ENCODE measurements at regions not wholly inside any gene's neighbourhood (a gene's known extent, or its start where the extent isn't known, plus 50 kb on each side); places are given as distances from the start of the nearest gene placed in this dataset.

GRCh38 chr10:128998101-128998805, 468.8 kb upstream of the MGMT start:
- BruUV-seq (replicated peaks) = no TSS peak
- Histone ChIP-seq H3K9me1 (replicated peaks; ENCODE audit: control insufficient read depth, extremely low read depth, insufficient read depth, low read length) (no peaks in the 10 kb centered on the region), H3K9ac (replicated peaks; ENCODE audit: extremely low read depth, insufficient read depth, low read length) (no peak overlapping the region), H4K20me1 (replicated peaks; ENCODE audit: control insufficient read depth, extremely low read depth, insufficient read depth, low read length) (no peaks in the 10 kb centered on the region), H3K79me2 (ENCODE audit: control insufficient read depth, insufficient read depth, low read length) (no peaks in the 10 kb centered on the region), H3K4me1 (ENCODE audit: control insufficient read depth, extremely low read depth, insufficient read depth, low read length) (no peaks in the 10 kb centered on the region), H3K36me3 (ENCODE audit: control insufficient read depth in 2 of 2, extremely low read depth in 1 of 2, insufficient read depth in 2 of 2, low read length in 2 of 2) (no peaks in the 10 kb centered on the region), H3K4me2 (ENCODE audit: insufficient read depth, low read length) (no peak overlapping the region), H3K27ac (ENCODE audit: insufficient read depth, low read depth, low read length) (no peak overlapping the region), H3K27me3 (ENCODE audit: control insufficient read depth in 2 of 2, insufficient read depth in 2 of 2, low read length in 2 of 2) (no peaks in the 10 kb centered on the region), H3K9me3 (replicated peaks; ENCODE audit: control insufficient read depth, insufficient read depth, low read length) (no peaks in the 10 kb centered on the region), H2AFZ (ENCODE audit: low read depth, low read length) (no peak overlapping the region), H3K4me3 (replicated peaks in 1 of 3; ENCODE audit: insufficient read depth in 1 of 3, low read depth in 1 of 3, low read length in 3 of 3) (no peak overlapping the region)
- intact Hi-C loops (cut with micrococcal nuclease) = no loop called here
- POLR2A ChIA-PET = no interaction called here
- CTCF ChIA-PET = no interaction called here
- DNase-seq (ENCODE audit: low read depth, low spot score) = no peak
- no peak for FAIRE-seq
- dilution Hi-C loops (cut with MboI; ENCODE audit: extremely low pct_ligation_motif_present, low sequenced_read_pairs) = no loop called here
- no peak for TF ChIP-seq CTCF (IDR thresholded peaks at IDR 0.05; ENCODE audit: extremely low read depth in 1 of 2, insufficient read depth in 1 of 2, low read depth in 1 of 2, low read length in 2 of 2)
- no peak for TF ChIP-seq FOS (IDR thresholded peaks at IDR 0.05; ENCODE audit: borderline replicate concordance, insufficient read depth, low read length)
- TF ChIP-seq POLR2A (IDR thresholded peaks at IDR 0.05; ENCODE audit: low read depth, low read length) = no peak
- no peak for TF ChIP-seq JUN (IDR thresholded peaks at IDR 0.05; ENCODE audit: borderline replicate concordance, insufficient read depth, insufficient read length, low read depth)
- no peak for TF ChIP-seq MAX (IDR thresholded peaks at IDR 0.05; ENCODE audit: insufficient read depth, insufficient read length)
- no peak for TF ChIP-seq MYC (IDR thresholded peaks at IDR 0.05; ENCODE audit: low read depth, low read length)
- no peak for TF ChIP-seq POLR2AphosphoS5 (IDR thresholded peaks at IDR 0.05; ENCODE audit: insufficient read depth, low read depth, low read length)
- TF ChIP-seq EZH2 (IDR thresholded peaks at IDR 0.05; ENCODE audit: borderline replicate concordance, low read depth, low read length, severe bottlenecking) = no peak
- no peak for TF ChIP-seq GATA2 (IDR thresholded peaks at IDR 0.05; ENCODE audit: insufficient read depth, insufficient read length, low read depth, low read length)
